Progenitor cell of endocrine pancreas (in vitro differentiated cells): ENCODE measurements at regions not wholly inside any gene's neighbourhood (a gene's known extent, or its start where the extent isn't known, plus 50 kb on each side); places are given as distances from the start of the nearest gene placed in this dataset.

Experiments used
- DNase-seq: peaks from one replicate; pipeline ENCODE4 v3.0.0; 2021; ENCODE audit warnings: low spot score; ENCODE audit not compliant: unreplicated experiment
- H3K27ac Mint-ChIP-seq: 2 replicates; pipeline ENCODE4 v1.8.0; 2021; ENCODE audit warnings: mild to moderate bottlenecking, moderate library complexity, mixed read lengths
- H3K27me3 Mint-ChIP-seq: 2 replicates; pipeline ENCODE4 v1.8.0; 2021; ENCODE audit warnings: mixed read lengths
- H3K36me3 Mint-ChIP-seq: 2 replicates; pipeline ENCODE4 v1.8.0; 2022; ENCODE audit warnings: mixed read lengths; ENCODE audit not compliant: insufficient read depth
- H3K4me1 Mint-ChIP-seq: 2 replicates; pipeline ENCODE4 v1.8.0; 2021; ENCODE audit warnings: low read depth, mixed read lengths
- H3K4me3 Mint-ChIP-seq: 2 replicates; pipeline ENCODE4 v1.8.0; 2021; ENCODE audit warnings: low read depth, mild to moderate bottlenecking, moderate library complexity, mixed read lengths
- H3K9me3 Mint-ChIP-seq: 2 replicates; pipeline ENCODE4 v1.8.0; 2021; ENCODE audit warnings: low read depth, mixed read lengths
- CTCF ChIP-seq: fragments of 200-600 bp; sonication (generic); IDR thresholded peaks from one replicate; pipeline ENCODE4 v1.5.0; 2021; ENCODE audit warnings: antibody characterized with exemption, mild to moderate bottlenecking; ENCODE audit not compliant: unreplicated experiment

- Mint-ChIP-seq H3K9me3 (no peaks in the 10 kb centered on the region), H3K36me3 (no peaks in the 10 kb centered on the region), H3K27me3 (no peaks in the 10 kb centered on the region), H3K4me3 (no peak overlapping the region), H3K27ac (no peak overlapping the region), H3K4me1 (no peaks in the 10 kb centered on the region)
- no peak for DNase-seq
- TF ChIP-seq CTCF = no peak
Measured at GRCh38 chr3:173257797-173258196, 116.8 kb upstream of the SPATA16 start.

- Mint-ChIP-seq H3K4me3 (no peak overlapping the region), H3K36me3 (no peaks in the 10 kb centered on the region), H3K4me1 (no peaks in the 10 kb centered on the region), H3K27ac (no peak overlapping the region), H3K27me3 (no peaks in the 10 kb centered on the region), H3K9me3 (no peaks in the 10 kb centered on the region)
- no peak for DNase-seq
- no peak for TF ChIP-seq CTCF
Measured at GRCh38 chr3:173255555-173255954, 114.5 kb upstream of the SPATA16 start.

GRCh38 chr3:173253471-173253870 lies 112.4 kb upstream of the SPATA16 start:
- Mint-ChIP-seq H3K27me3 (no peaks in the 10 kb centered on the region), H3K4me3 (no peak overlapping the region), H3K27ac (no peak overlapping the region), H3K9me3 (peaks cover 10% of the 10 kb centered on the region), H3K36me3 (no peaks in the 10 kb centered on the region), H3K4me1 (no peaks in the 10 kb centered on the region)
- no peak for TF ChIP-seq CTCF
- DNase-seq = no peak

- no peak for DNase-seq
- peaks cover 12% of the 10 kb centered on the region for H3K9me3 Mint-ChIP-seq
- no peaks in the 10 kb centered on the region for H3K36me3 Mint-ChIP-seq
- H3K27ac Mint-ChIP-seq = no peak overlapping the region
- TF ChIP-seq CTCF = no peak
- no peaks in the 10 kb centered on the region for H3K4me1 Mint-ChIP-seq
- H3K27me3 Mint-ChIP-seq = no peaks in the 10 kb centered on the region
- H3K4me3 Mint-ChIP-seq = no peak overlapping the region
Measured at GRCh38 chr3:173249457-173249856, 108.4 kb upstream of the SPATA16 start.

- Mint-ChIP-seq H3K4me3 (no peak overlapping the region), H3K4me1 (no peaks in the 10 kb centered on the region), H3K27me3 (no peaks in the 10 kb centered on the region), H3K9me3 (no peaks in the 10 kb centered on the region), H3K27ac (no peak overlapping the region), H3K36me3 (no peaks in the 10 kb centered on the region)
- no peak for DNase-seq
- TF ChIP-seq CTCF = no peak
Measured at GRCh38 chr3:173241727-173242126, 100.7 kb upstream of the SPATA16 start.
